GM21723 (cell line): ENCODE measurements at regions not wholly inside any gene's neighbourhood (a gene's known extent, or its start where the extent isn't known, plus 50 kb on each side); places are given as distances from the start of the nearest gene placed in this dataset.
"Not testable (repeated sequence)": the region's sequence is repeated elsewhere in the genome, so short reads cannot be mapped to it uniquely, and the experiment has no call there.

ENCODE experiments used
- ATAC-seq: cut with Tn5 transposase; IDR thresholded peaks from one replicate; pipeline ENCODE4 v1.9.1; 2021; ENCODE audit warnings: mild to moderate bottlenecking, moderate library complexity; ENCODE audit not compliant: unreplicated experiment

GRCh38 chr4:120317713-120318112, 251.1 kb upstream of the MAD2L1 start:
- ATAC-seq = no peak

GRCh38 chr4:120316416-120316815, 249.8 kb upstream of the MAD2L1 start:
- ATAC-seq = no peak

- no peak for ATAC-seq
These were observed 248.3 kb upstream of the MAD2L1 start for GRCh38 chr4:120314969-120315368.

GRCh38 chr4:120304801-120305200, 238.2 kb upstream of the MAD2L1 start:
- no peak for ATAC-seq

- ATAC-seq = no peak
These were observed 233.0 kb upstream of the MAD2L1 start for GRCh38 chr4:120299631-120300030.

GRCh38 chr4:120293341-120293740, 226.7 kb upstream of the MAD2L1 start:
- ATAC-seq = no peak

GRCh38 chr4:120291541-120291940, 224.9 kb upstream of the MAD2L1 start:
- ATAC-seq = no peak

- ATAC-seq = no peak
These were observed 223.9 kb upstream of the MAD2L1 start for GRCh38 chr4:120290553-120290952.

GRCh38 chr4:120286813-120287212, 220.2 kb upstream of the MAD2L1 start:
- no peak for ATAC-seq

GRCh38 chr4:120281581-120281980, 214.9 kb upstream of the MAD2L1 start:
- ATAC-seq = no peak

- no peak for ATAC-seq
These were observed 210.7 kb upstream of the MAD2L1 start for GRCh38 chr4:120277391-120277790.

GRCh38 chr4:120266602-120267001, 200.0 kb upstream of the MAD2L1 start:
- no peak for ATAC-seq

- ATAC-seq = no peak
These were observed 197.0 kb upstream of the MAD2L1 start for GRCh38 chr4:120263618-120264017.

- ATAC-seq = no peak
These were observed 194.5 kb upstream of the MAD2L1 start for GRCh38 chr4:120261117-120261516.

- not testable (repeated sequence) for ATAC-seq
These were observed 189.6 kb upstream of the MAD2L1 start for GRCh38 chr4:120256112-120256775.

- no peak for ATAC-seq
These were observed 171.8 kb upstream of the MAD2L1 start for GRCh38 chr4:120238277-120238973.

GRCh38 chr4:120236873-120237272, 170.2 kb upstream of the MAD2L1 start:
- ATAC-seq = no peak

- ATAC-seq = no peak
These were observed 165.4 kb upstream of the MAD2L1 start for GRCh38 chr4:120232050-120232449.

GRCh38 chr4:120228086-120228485, 161.4 kb upstream of the MAD2L1 start:
- ATAC-seq = no peak

- no peak for ATAC-seq
These were observed 160.9 kb upstream of the MAD2L1 start for GRCh38 chr4:120227554-120227953.

GRCh38 chr4:120225527-120225926, 158.9 kb upstream of the MAD2L1 start:
- no peak for ATAC-seq

GRCh38 chr4:120218981-120219380, 152.3 kb upstream of the MAD2L1 start:
- no peak for ATAC-seq

- no peak for ATAC-seq
These were observed 148.7 kb upstream of the MAD2L1 start for GRCh38 chr4:120215350-120215749.
